ENCODE measurements at regions not wholly inside any gene's neighbourhood (a gene's known extent, or its start where the extent isn't known, plus 50 kb on each side); places are given as distances from the start of the nearest gene placed in this dataset.
A peak's percentile ranks its signal among the peaks of the same experiment; 100 is the strongest.

GRCh38 chrX:22648281-22648680 is 351.5 kb upstream of the DDX53 start:
- Mint-ChIP-seq H3K27ac (no peak overlapping the region), H3K36me3 (ENCODE audit: low read depth) (no peaks in the 10 kb centered on the region), H3K4me1 (peaks cover 13% of the 10 kb centered on the region), H3K27me3 (ENCODE audit: low read depth) (no peaks in the 10 kb centered on the region), H3K4me3 (no peak overlapping the region), H3K9me3 (no peaks in the 10 kb centered on the region)
- TF ChIP-seq, protein P1, sequence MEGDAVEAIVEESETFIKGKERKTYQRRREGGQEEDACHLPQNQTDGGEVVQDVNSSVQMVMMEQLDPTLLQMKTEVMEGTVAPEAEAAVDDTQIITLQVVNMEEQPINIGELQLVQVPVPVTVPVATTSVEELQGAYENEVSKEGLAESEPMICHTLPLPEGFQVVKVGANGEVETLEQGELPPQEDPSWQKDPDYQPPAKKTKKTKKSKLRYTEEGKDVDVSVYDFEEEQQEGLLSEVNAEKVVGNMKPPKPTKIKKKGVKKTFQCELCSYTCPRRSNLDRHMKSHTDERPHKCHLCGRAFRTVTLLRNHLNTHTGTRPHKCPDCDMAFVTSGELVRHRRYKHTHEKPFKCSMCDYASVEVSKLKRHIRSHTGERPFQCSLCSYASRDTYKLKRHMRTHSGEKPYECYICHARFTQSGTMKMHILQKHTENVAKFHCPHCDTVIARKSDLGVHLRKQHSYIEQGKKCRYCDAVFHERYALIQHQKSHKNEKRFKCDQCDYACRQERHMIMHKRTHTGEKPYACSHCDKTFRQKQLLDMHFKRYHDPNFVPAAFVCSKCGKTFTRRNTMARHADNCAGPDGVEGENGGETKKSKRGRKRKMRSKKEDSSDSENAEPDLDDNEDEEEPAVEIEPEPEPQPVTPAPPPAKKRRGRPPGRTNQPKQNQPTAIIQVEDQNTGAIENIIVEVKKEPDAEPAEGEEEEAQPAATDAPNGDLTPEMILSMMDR (IDR thresholded peaks at IDR 0.05; ENCODE audit: unreplicated experiment in 3 of 3): no peak

GRCh38 chrX:22650691-22651090 is 349.1 kb upstream of the DDX53 start:
- TF ChIP-seq, protein P1 (IDR thresholded peaks at IDR 0.05; ENCODE audit: unreplicated experiment in 3 of 3): no peak
- no peaks in the 10 kb centered on the region for H3K9me3 Mint-ChIP-seq
- H3K27ac Mint-ChIP-seq: no peak overlapping the region
- no peak overlapping the region for H3K4me3 Mint-ChIP-seq
- H3K36me3 Mint-ChIP-seq (ENCODE audit: low read depth): no peaks in the 10 kb centered on the region
- H3K4me1 Mint-ChIP-seq: peaks cover 22% of the 10 kb centered on the region
- H3K27me3 Mint-ChIP-seq (ENCODE audit: low read depth): no peaks in the 10 kb centered on the region

GRCh38 chrX:22652596-22652995 is 347.2 kb upstream of the DDX53 start:
- Mint-ChIP-seq H3K4me1 (peaks cover 22% of the 10 kb centered on the region), H3K36me3 (ENCODE audit: low read depth) (no peaks in the 10 kb centered on the region), H3K4me3 (no peak overlapping the region), H3K27me3 (ENCODE audit: low read depth) (no peaks in the 10 kb centered on the region), H3K9me3 (peaks cover 13% of the 10 kb centered on the region), H3K27ac (peak overlapping the region; percentile 19 to 57 (median 55))
- TF ChIP-seq, protein P1 (IDR thresholded peaks at IDR 0.05; ENCODE audit: unreplicated experiment in 3 of 3): no peak

DNA sequence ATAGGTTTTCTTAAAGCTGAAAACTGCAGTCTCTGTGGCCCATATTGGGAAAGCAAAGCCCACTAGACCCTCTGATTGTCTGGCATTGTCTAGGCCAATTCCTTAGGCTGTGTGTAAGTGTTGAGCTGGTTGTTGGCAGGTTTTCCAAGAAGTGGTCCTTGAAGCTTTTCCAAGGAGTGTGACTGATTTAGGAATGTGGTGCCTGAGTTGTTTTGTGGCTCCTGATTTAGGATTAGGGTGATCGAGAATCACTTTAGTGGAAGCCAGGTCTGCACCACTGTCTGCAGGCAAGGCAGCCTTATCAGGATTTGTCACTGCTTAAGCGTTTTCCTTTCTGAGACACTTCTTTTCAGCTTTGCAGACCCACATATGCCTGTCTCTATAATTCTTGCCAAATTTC is 339.0 kb upstream of the DDX53 start:
- Mint-ChIP-seq H3K27ac (no peak overlapping the region), H3K27me3 (ENCODE audit: low read depth) (no peaks in the 10 kb centered on the region), H3K36me3 (ENCODE audit: low read depth) (no peaks in the 10 kb centered on the region), H3K9me3 (peaks cover 21% of the 10 kb centered on the region), H3K4me3 (no peak overlapping the region), H3K4me1 (no peaks in the 10 kb centered on the region)
- TF ChIP-seq, protein P1 (IDR thresholded peaks at IDR 0.05; ENCODE audit: unreplicated experiment in 3 of 3): no peak

DNA sequence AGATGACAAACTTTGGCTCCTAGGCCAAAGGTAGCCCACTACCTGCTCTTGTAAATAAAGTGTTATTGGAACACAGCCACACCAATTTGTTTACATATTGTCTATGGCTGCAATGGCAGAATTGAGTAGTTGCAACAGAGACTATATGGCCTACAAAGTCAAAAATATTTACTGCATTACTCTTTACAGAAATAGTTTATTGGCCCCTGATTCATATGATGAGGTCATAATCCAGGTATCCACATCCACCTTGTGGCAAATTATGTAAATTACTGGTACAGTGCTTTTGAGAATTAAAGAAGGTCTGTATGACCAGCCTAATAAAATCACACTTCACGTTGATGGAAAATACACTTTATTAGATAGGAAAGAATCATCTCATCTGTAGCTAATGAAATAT is 337.0 kb upstream of the DDX53 start:
- Mint-ChIP-seq H3K27me3 (ENCODE audit: low read depth) (no peaks in the 10 kb centered on the region), H3K36me3 (ENCODE audit: low read depth) (no peaks in the 10 kb centered on the region), H3K9me3 (peaks cover 7% of the 10 kb centered on the region), H3K4me3 (no peak overlapping the region), H3K27ac (no peak overlapping the region), H3K4me1 (no peaks in the 10 kb centered on the region)
- TF ChIP-seq, protein P1 (IDR thresholded peaks at IDR 0.05; ENCODE audit: unreplicated experiment in 3 of 3): no peak

DNA sequence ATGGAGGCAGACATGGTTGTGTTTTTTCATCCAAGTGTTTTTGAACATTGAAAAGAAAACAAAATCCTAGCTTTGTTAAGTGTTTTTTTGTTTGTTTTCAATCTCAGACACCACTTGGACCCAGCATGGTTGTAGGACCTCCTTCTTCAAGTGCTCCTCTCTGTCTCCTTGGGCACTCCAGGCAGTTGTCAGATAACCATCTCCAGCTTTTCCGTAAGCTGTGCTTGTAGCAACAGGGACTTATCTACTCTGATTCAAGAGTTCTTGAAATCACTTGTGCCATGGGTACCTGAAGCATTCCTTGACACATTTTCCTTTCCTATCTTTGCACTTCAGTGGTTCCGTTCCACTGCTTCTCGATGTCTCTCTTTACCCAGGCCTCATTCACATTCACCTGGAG is 334.9 kb upstream of the DDX53 start:
- TF ChIP-seq, protein P1 (IDR thresholded peaks at IDR 0.05; ENCODE audit: unreplicated experiment in 3 of 3): no peak
- Mint-ChIP-seq H3K27ac (no peak overlapping the region), H3K4me1 (no peaks in the 10 kb centered on the region), H3K27me3 (ENCODE audit: low read depth) (no peaks in the 10 kb centered on the region), H3K36me3 (ENCODE audit: low read depth) (no peaks in the 10 kb centered on the region), H3K9me3 (peaks cover 4% of the 10 kb centered on the region), H3K4me3 (no peak overlapping the region)

Measured in nephron (organoid).